Esophagus muscularis mucosa (tissue), 4 donors: ENCODE measurements at regions not wholly inside any gene's neighbourhood (a gene's known extent, or its start where the extent isn't known, plus 50 kb on each side); places are given as distances from the start of the nearest gene placed in this dataset.
"Not testable (repeated sequence)": the region's sequence is repeated elsewhere in the genome, so short reads cannot be mapped to it uniquely, and the experiment has no call there.

Experiments
- DNase-seq: peaks from one replicate; pipeline ENCODE4 v3.0.0-alpha.2; 2017; ENCODE audit errors: extremely low spot score
- H3K27ac ChIP-seq, 4 donors: fragments of 200-600 bp; sonication (generic); replicated peaks in 1 of 4; 1 replicate in 3 of 4; 2 replicates in 1 of 4; pipeline ENCODE4 v1.5.1; 2016 to 2019; ENCODE audit warnings: mild to moderate bottlenecking in 1 of 4
- H3K27me3 ChIP-seq, 4 donors: fragments of 200-600 bp; sonication (generic); one replicate each; pipeline versions ENCODE4 v1.5.1 to v1.6.0; 2016 to 2019
- H3K36me3 ChIP-seq, 4 donors: fragments of 200-600 bp; sonication (generic); one replicate each; pipeline ENCODE4 v1.5.1; 2016 to 2019
- H3K4me1 ChIP-seq, 4 donors: fragments of 200-600 bp; sonication (generic); one replicate each; pipeline ENCODE4 v1.5.1; 2016 to 2019
- H3K4me3 ChIP-seq, 4 donors: fragments of 200-600 bp; sonication (generic); 1 replicate in 2 of 4; 2 replicates in 2 of 4; pipeline ENCODE4 v1.5.1; 2016 to 2019; ENCODE audit warnings: mild to moderate bottlenecking in 4 of 4, moderate library complexity in 1 of 4
- H3K9me3 ChIP-seq, 4 donors: fragments of 200-600 bp; sonication (generic); 1 replicate in 3 of 4; 2 replicates in 1 of 4; pipeline ENCODE4 v1.5.1; 2016 to 2019
- CTCF ChIP-seq, 3 experiments: fragments of 200-600 bp in 2 of 3; fragments of 450-650 bp in 1 of 3; sonication (generic) in 2 of 3; IDR thresholded peaks; one replicate each; pipeline ENCODE4 v1.5.1; 2017 to 2019; ENCODE audit warnings: antibody characterized with exemption in 3 of 3, mild to moderate bottlenecking in 2 of 3, moderate library complexity in 1 of 3
- EP300 ChIP-seq: sonication (generic); formaldehyde crosslinking; IDR thresholded peaks from one replicate; pipeline ENCODE4 v1.6.1; 2017; ENCODE audit warnings: antibody characterized with exemption
- POLR2A ChIP-seq: fragments of 450-650 bp; IDR thresholded peaks from one replicate; pipeline ENCODE4 v1.6.1; 2017; ENCODE audit warnings: antibody characterized with exemption, moderate library complexity, mild to moderate bottlenecking, low read depth
- POLR2AphosphoS5 ChIP-seq, 2 donors: sonication (generic); formaldehyde crosslinking; IDR thresholded peaks; one replicate each; pipeline ENCODE4 v1.6.1; 2017; ENCODE audit warnings: antibody characterized with exemption in 2 of 2
- WGBS: methylation state at CpG from one replicate; pipeline ENCODE4 v1.1.5; 2018; 5-methylcytosine and 5-hydroxymethylcytosine counted together
- intact Hi-C: fragments of 100-400 bp; cut with DNase I; formaldehyde crosslinking; loops from one replicate; pipeline ENCODE4 v1.15.1; 2023

GRCh38 chr11:33980897-33981296 lies 70.6 kb upstream of the CAPRIN1 start:
- no peaks in the 10 kb centered on the region for H3K9me3 ChIP-seq
- 27% methylated on average over 3 of the region's 3 CpGs for WGBS
- H3K4me1 ChIP-seq, result no peaks in the 10 kb centered on the region
- intact Hi-C loops, result no loop called here
- no peaks in the 10 kb centered on the region for H3K36me3 ChIP-seq
- TF ChIP-seq CTCF (IDR thresholded peaks at IDR 0.05) (no peak), POLR2AphosphoS5 (IDR thresholded peaks at IDR 0.05) (no peak)
- H3K4me3 ChIP-seq, result no peak overlapping the region
- no peak for DNase-seq
- H3K27ac ChIP-seq, result no peak overlapping the region
- H3K27me3 ChIP-seq, result peaks cover 0 to 2% (median 0%) of the 10 kb centered on the region in 4 donors

GRCh38 chr11:33978376-33978775 lies 73.2 kb upstream of the CAPRIN1 start:
- TF ChIP-seq POLR2AphosphoS5 (IDR thresholded peaks at IDR 0.05) (no peak), EP300 (no peak)
- intact Hi-C loops, result no loop called here
- Histone ChIP-seq H3K36me3 (no peaks in the 10 kb centered on the region), H3K4me3 (no peak overlapping the region), H3K27ac (no peak overlapping the region), H3K4me1 (no peaks in the 10 kb centered on the region), H3K9me3 (no peaks in the 10 kb centered on the region), H3K27me3 (no peaks in the 10 kb centered on the region)
- DNase-seq, result no peak
- 92% methylated on average over 6 of the region's 6 CpGs for WGBS

GRCh38 chr11:33977676-33978075 lies 73.9 kb upstream of the CAPRIN1 start:
- no peaks in the 10 kb centered on the region for H3K9me3 ChIP-seq
- H3K27ac ChIP-seq, result no peak overlapping the region
- no peak overlapping the region for H3K4me3 ChIP-seq
- intact Hi-C loops, result no loop called here
- H3K36me3 ChIP-seq, result no peaks in the 10 kb centered on the region
- H3K4me1 ChIP-seq, result no peaks in the 10 kb centered on the region
- WGBS, result 81% methylated on average over 4 of the region's 4 CpGs
- no peaks in the 10 kb centered on the region for H3K27me3 ChIP-seq
- no peak for TF ChIP-seq EP300
- TF ChIP-seq POLR2A, result no peak
- no peak for TF ChIP-seq CTCF (IDR thresholded peaks at IDR 0.05)
- TF ChIP-seq POLR2AphosphoS5 (IDR thresholded peaks at IDR 0.05), result no peak
- DNase-seq, result no peak

- Histone ChIP-seq H3K4me1 (no peaks in the 10 kb centered on the region), H3K36me3 (no peaks in the 10 kb centered on the region), H3K27me3 (no peaks in the 10 kb centered on the region), H3K27ac (no peak overlapping the region), H3K4me3 (no peak overlapping the region), H3K9me3 (no peaks in the 10 kb centered on the region)
- no peak for DNase-seq
- intact Hi-C loops, result no loop called here
- 82% methylated on average over 7 of the region's 7 CpGs for WGBS
- TF ChIP-seq POLR2AphosphoS5 (IDR thresholded peaks at IDR 0.05) (no peak), CTCF (IDR thresholded peaks at IDR 0.05) (no peak), POLR2A (no peak), EP300 (no peak)
Measured at GRCh38 chr11:33976495-33977199, 74.9 kb upstream of the CAPRIN1 start.

GRCh38 chr11:33974804-33975203 lies 76.7 kb upstream of the CAPRIN1 start:
- Histone ChIP-seq H3K4me1 (no peaks in the 10 kb centered on the region), H3K27ac (no peak overlapping the region), H3K4me3 (no peak overlapping the region), H3K36me3 (no peaks in the 10 kb centered on the region), H3K9me3 (no peaks in the 10 kb centered on the region), H3K27me3 (no peaks in the 10 kb centered on the region)
- intact Hi-C loops, result loop anchor here (5.0 kb wide), 1 partner anchor 118 kb away; no protein-coding TSS in a partner anchor
- WGBS, result 73% methylated on average over 4 of the region's 4 CpGs
- DNase-seq, result no peak
- no peak for TF ChIP-seq POLR2A
- no peak for TF ChIP-seq EP300
- TF ChIP-seq POLR2AphosphoS5 (IDR thresholded peaks at IDR 0.05), result no peak
- no peak for TF ChIP-seq CTCF (IDR thresholded peaks at IDR 0.05)

GRCh38 chr11:33971530-33971929 lies 79.7 kb upstream of the LMO2 start:
- H3K27me3 ChIP-seq, H3K27ac ChIP-seq, H3K36me3 ChIP-seq, H3K4me3 ChIP-seq, H3K9me3 ChIP-seq, DNase-seq, H3K4me1 ChIP-seq: not testable (repeated sequence)
- WGBS, result 79% methylated on average over 12 of the region's 12 CpGs
- intact Hi-C loops, result loop anchor here (5.0 kb wide), 1 partner anchor 114 kb away; no protein-coding TSS in a partner anchor
